Neural cell (in vitro differentiated cells): ENCODE measurements at regions not wholly inside any gene's neighbourhood (a gene's known extent, or its start where the extent isn't known, plus 50 kb on each side); places are given as distances from the start of the nearest gene placed in this dataset.

ENCODE experiments used
- EP300 ChIP-seq: fragments of 450-650 bp; conservative IDR thresholded peaks from 2 replicates; pipeline ENCODE4 v1.6.1; 2014; ENCODE audit warnings: antibody characterized with exemption, mild to moderate bottlenecking, moderate library complexity; ENCODE audit not compliant: poor library complexity, severe bottlenecking
- EZH2 ChIP-seq: fragments of 200-600, 300-800 bp; shearing (Covaris generic), sonication (generic); IDR thresholded peaks from 2 replicates; pipeline ENCODE4 v1.6.1; 2014; ENCODE audit warnings: antibody characterized with exemption, low read length, borderline replicate concordance, mild to moderate bottlenecking; ENCODE audit not compliant: insufficient read depth, poor library complexity, severe bottlenecking
- RAD21 ChIP-seq: fragments of 450-650 bp; conservative IDR thresholded peaks from 2 replicates; pipeline ENCODE4 v1.6.1; 2014; ENCODE audit warnings: antibody characterized with exemption, mild to moderate bottlenecking, moderate library complexity
- TAF1 ChIP-seq: IDR thresholded peaks from 2 replicates; pipeline ENCODE4 v1.6.1; 2012; ENCODE audit warnings: low read depth
- TF ChIP-seq, protein P1 (sequence below): fragments of 450-650 bp; IDR thresholded peaks from 2 replicates; pipeline ENCODE4 v1.5.1; 2014; ENCODE audit warnings: antibody characterized with exemption, mild to moderate bottlenecking, moderate library complexity; ENCODE audit not compliant: poor library complexity, severe bottlenecking

DNA sequence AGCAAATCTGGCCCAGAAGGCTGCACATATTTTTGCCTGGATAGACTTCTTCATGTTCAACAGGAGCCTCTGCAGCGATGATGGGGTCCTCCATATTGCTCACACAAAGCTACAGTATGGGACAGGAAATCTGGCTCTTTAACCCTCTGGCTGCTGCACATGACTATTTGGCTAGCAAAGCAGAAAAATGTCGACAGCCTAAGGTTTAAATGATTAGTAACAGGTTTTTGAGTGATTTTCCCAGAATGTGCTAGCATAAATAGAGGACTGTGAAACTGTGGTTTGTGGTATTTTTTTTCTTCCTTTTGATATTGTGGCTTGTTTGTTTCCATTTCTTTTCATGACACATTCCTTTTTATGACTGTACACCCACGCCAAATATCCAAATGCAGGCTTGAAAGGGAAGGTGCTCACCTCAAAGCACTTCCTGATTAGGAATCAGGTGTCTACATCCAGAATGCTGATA, 120.2 kb upstream of the GK2 start:
- TF ChIP-seq, protein P1, sequence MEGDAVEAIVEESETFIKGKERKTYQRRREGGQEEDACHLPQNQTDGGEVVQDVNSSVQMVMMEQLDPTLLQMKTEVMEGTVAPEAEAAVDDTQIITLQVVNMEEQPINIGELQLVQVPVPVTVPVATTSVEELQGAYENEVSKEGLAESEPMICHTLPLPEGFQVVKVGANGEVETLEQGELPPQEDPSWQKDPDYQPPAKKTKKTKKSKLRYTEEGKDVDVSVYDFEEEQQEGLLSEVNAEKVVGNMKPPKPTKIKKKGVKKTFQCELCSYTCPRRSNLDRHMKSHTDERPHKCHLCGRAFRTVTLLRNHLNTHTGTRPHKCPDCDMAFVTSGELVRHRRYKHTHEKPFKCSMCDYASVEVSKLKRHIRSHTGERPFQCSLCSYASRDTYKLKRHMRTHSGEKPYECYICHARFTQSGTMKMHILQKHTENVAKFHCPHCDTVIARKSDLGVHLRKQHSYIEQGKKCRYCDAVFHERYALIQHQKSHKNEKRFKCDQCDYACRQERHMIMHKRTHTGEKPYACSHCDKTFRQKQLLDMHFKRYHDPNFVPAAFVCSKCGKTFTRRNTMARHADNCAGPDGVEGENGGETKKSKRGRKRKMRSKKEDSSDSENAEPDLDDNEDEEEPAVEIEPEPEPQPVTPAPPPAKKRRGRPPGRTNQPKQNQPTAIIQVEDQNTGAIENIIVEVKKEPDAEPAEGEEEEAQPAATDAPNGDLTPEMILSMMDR = no peak
- TF ChIP-seq EP300 (no peak), EZH2 (no peak), RAD21 (no peak), TAF1 (no peak)
